HepG2 (cell line): ENCODE measurements at regions not wholly inside any gene's neighbourhood (a gene's known extent, or its start where the extent isn't known, plus 50 kb on each side); places are given as distances from the start of the nearest gene placed in this dataset.

Source experiments
- ADNP ChIP-seq: sonication (generic); formaldehyde crosslinking; IDR thresholded peaks from 2 replicates; pipeline ENCODE4 v1.4.0; 2020; ENCODE audit warnings: missing genetic modification reagents
- ATM ChIP-seq: fragments of 450-650 bp; IDR thresholded peaks from 2 replicates; pipeline ENCODE4 v1.7.1; 2017; ENCODE audit warnings: mild to moderate bottlenecking, borderline replicate concordance
- BRCA1 ChIP-seq: sonication (generic); formaldehyde crosslinking; IDR thresholded peaks from 2 replicates; pipeline ENCODE4 v1.4.0; 2020; ENCODE audit warnings: missing genetic modification reagents
- CBFB ChIP-seq: sonication (generic); formaldehyde crosslinking; IDR thresholded peaks from 2 replicates; pipeline ENCODE4 v1.4.0; 2020; ENCODE audit warnings: missing genetic modification reagents
- CBX1 ChIP-seq: IDR thresholded peaks from one replicate; pipeline ENCODE4 v1.6.1; 2016; ENCODE audit warnings: antibody characterized with exemption, low read depth
- CREB1 ChIP-seq, 2 experiments: fragments of 450-650 bp in 1 of 2; IDR thresholded peaks; 2 replicates each; pipeline ENCODE4 v1.6.1; 2016 to 2017; ENCODE audit warnings: control low read depth in 1 of 2, mild to moderate bottlenecking in 1 of 2, missing compliant biosample characterization in 1 of 2, missing genetic modification characterization in 1 of 2
- DPF2 ChIP-seq: sonication (generic); formaldehyde crosslinking; IDR thresholded peaks from 2 replicates; pipeline ENCODE4 v1.4.0; 2020; ENCODE audit warnings: mild to moderate bottlenecking, low read depth, missing genetic modification reagents, borderline replicate concordance
- ETV6 ChIP-seq: sonication (generic); formaldehyde crosslinking; conservative IDR thresholded peaks from 2 replicates; pipeline ENCODE4 v1.4.0; 2020; ENCODE audit warnings: missing genetic modification reagents
- HMGXB4 ChIP-seq, 2 experiments: sonication (generic) in 1 of 2; formaldehyde crosslinking in 1 of 2; IDR thresholded peaks; 2 replicates each; pipeline versions ENCODE4 v1.4.0 to v1.6.1; 2018 to 2020; ENCODE audit warnings: missing genetic modification reagents in 2 of 2, borderline replicate concordance in 1 of 2, low read depth in 1 of 2, mild to moderate bottlenecking in 1 of 2, missing biosample characterization in 1 of 2
- HNF1B ChIP-seq: sonication (generic); formaldehyde crosslinking; IDR thresholded peaks from 2 replicates; pipeline ENCODE4 v1.5.1; 2020; ENCODE audit warnings: mild to moderate bottlenecking, moderate library complexity, missing genetic modification reagents
- MIER3 ChIP-seq: IDR thresholded peaks from 2 replicates; pipeline ENCODE4 v1.6.1; 2016; ENCODE audit warnings: missing compliant biosample characterization, borderline replicate concordance
- NFRKB ChIP-seq: fragments of 450-650 bp; IDR thresholded peaks from 2 replicates; pipeline ENCODE4 v1.6.1; 2017
- PAXIP1 ChIP-seq: sonication (generic); formaldehyde crosslinking; conservative IDR thresholded peaks from 2 replicates; pipeline ENCODE4 v1.4.0; 2020; ENCODE audit warnings: mild to moderate bottlenecking, missing genetic modification reagents, moderate library complexity
- SOX6 ChIP-seq, 2 experiments: fragments of 450-650 bp in 1 of 2; sonication (generic) in 1 of 2; formaldehyde crosslinking in 1 of 2; IDR thresholded peaks; 2 replicates each; pipeline versions ENCODE4 v1.4.0 to v1.6.1; 2017 to 2020; ENCODE audit warnings: antibody characterized with exemption in 1 of 2, mild to moderate bottlenecking in 1 of 2, missing genetic modification reagents in 1 of 2
- SP1 ChIP-seq, 2 experiments: fragments of 450-650 bp in 1 of 2; sonication (generic) in 1 of 2; formaldehyde crosslinking in 1 of 2; IDR thresholded peaks; 2 replicates each; pipeline versions ENCODE4 v1.4.0 to v1.6.1; 2016 to 2020; ENCODE audit warnings: missing genetic modification reagents in 1 of 2
- STAT6 ChIP-seq: sonication (generic); formaldehyde crosslinking; IDR thresholded peaks from 2 replicates; pipeline ENCODE4 v1.4.0; 2020; ENCODE audit warnings: missing genetic modification reagents, mild to moderate bottlenecking, borderline replicate concordance
- TCF7L2 ChIP-seq: IDR thresholded peaks from 2 replicates; pipeline ENCODE4 v1.6.1; 2011; ENCODE audit warnings: mild to moderate bottlenecking, low read depth, low read length, moderate library complexity
- TFAP4 ChIP-seq: sonication (generic); IDR thresholded peaks from 2 replicates; pipeline ENCODE4 v1.6.1; 2016; ENCODE audit warnings: low read depth, borderline replicate concordance
- ZBTB7B ChIP-seq: sonication (generic); formaldehyde crosslinking; IDR thresholded peaks from 2 replicates; pipeline ENCODE4 v1.4.0; 2020; ENCODE audit warnings: missing genetic modification reagents
- ZNF207 ChIP-seq: fragments of 450-650 bp; IDR thresholded peaks from 2 replicates; pipeline ENCODE4 v1.6.1; 2016; ENCODE audit warnings: antibody characterized with exemption, borderline replicate concordance

GRCh38 chr20:56761393-56761792 is 132.3 kb downstream of the TFAP2C start (continued):
- TF ChIP-seq HMGXB4 (CRISPR knock-in tag; IDR thresholded peaks at IDR 0.05; ENCODE audit: borderline replicate concordance in 1 of 2, low read depth in 1 of 2) (no peak), BRCA1 (CRISPR knock-in tag) (no peak), MIER3 (CRISPR knock-in tag) (no peak), SOX6 (IDR thresholded peaks at IDR 0.05) (peak; percentile 95), SOX6 (CRISPR knock-in tag; IDR thresholded peaks at IDR 0.05) (no peak), ZNF207 (0 out of 2 replicates have a peak, but pooled peaks have one; percentile 30), STAT6 (CRISPR knock-in tag) (no peak), NFRKB (no peak; the same call in 1 of the 2 replicates), TCF7L2 (no peak), DPF2 (CRISPR knock-in tag) (no peak), CBX1 (no peak), TFAP4 (no peak), HNF1B (CRISPR knock-in tag) (no peak), CREB1 (IDR thresholded peaks at IDR 0.05) (peak; percentile 98), CREB1 (CRISPR knock-in tag; IDR thresholded peaks at IDR 0.05) (no peak), ADNP (CRISPR knock-in tag) (no peak), ATM (peak; percentile 66; the same call in 1 of the 2 replicates), PAXIP1 (CRISPR knock-in tag) (no peak), ETV6 (CRISPR knock-in tag) (no peak), CBFB (CRISPR knock-in tag) (no peak), SP1 (IDR thresholded peaks at IDR 0.05) (peak; percentile 35; the same call in 1 of the 2 replicates), SP1 (CRISPR knock-in tag; IDR thresholded peaks at IDR 0.05) (no peak), ZBTB7B (CRISPR knock-in tag) (no peak)
